HG03432 (cell line): ENCODE measurements at regions not wholly inside any gene's neighbourhood (a gene's known extent, or its start where the extent isn't known, plus 50 kb on each side); places are given as distances from the start of the nearest gene placed in this dataset.

ENCODE experiments used
- ATAC-seq: cut with Tn5 transposase; IDR thresholded peaks from one replicate; pipeline ENCODE4 v1.9.1; 2021; ENCODE audit warnings: mild to moderate bottlenecking, moderate library complexity; ENCODE audit not compliant: unreplicated experiment

DNA sequence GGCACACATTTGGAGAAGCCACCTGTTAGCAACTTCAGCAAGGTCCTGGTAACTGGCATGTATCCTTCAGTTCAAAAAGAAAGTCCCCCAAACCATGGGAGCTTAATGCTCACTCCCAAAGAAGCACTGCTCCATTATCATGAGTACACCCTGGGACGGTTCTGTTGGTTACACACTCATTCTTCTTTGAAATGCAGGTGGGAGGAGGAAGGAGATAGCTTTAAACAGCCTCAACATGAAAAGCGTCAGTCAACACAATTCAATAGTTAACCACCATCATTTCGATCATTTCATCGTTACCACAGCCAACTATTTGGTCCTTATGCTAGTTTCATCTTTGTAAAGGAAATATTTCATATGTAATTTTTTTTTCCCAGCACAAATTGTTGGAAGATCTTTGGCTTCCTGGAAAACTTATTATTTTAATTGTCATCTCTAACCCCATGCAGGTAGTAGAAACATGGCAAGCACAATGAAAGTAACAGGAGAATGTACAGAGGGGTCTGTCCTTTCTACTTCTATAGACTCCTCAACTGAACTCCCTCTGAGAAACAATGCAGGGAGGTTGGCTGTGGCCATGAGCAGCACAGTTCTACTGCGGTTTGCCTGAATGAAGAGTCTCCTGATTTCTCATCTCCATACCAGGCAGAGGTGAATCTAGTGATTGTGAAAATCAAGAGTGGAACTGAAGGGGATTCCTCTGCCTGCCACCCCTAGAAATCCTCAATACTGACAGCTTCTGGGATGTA is 196.4 kb upstream of the FOXN3 start:
- no peak for ATAC-seq

- no peak for ATAC-seq
Measured at GRCh38 chr14:89609500-89610100, 192.6 kb upstream of the FOXN3 start.

- no peak for ATAC-seq
Measured at GRCh38 chr14:89607453-89607852, 190.4 kb upstream of the FOXN3 start.

DNA sequence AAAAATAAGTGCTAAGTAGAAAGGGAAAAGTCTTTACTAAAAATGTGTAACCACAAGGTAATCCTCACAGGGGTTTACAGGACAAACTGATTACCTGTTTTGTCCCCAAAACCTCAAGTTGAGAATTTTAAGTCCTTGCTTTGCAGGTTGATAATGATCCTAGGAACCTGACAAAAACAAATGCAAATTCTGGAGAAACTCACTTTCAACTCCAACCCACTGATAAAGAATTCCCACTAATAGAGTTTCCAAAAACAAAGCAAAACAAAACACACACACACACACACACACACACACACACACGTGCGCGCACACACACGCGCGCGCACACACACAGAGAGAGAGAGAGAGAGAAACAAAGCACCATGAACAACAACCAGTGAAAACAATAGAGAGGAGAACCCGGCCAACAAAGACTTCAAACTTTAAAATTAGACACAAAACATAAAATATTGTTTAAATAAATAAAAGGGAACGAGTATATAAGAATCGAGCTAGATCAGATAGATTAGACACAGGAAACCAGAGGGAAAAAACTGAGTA is 187.0 kb upstream of the FOXN3 start:
- ATAC-seq: no peak

GRCh38 chr14:89600950-89601826 is 184.2 kb upstream of the FOXN3 start:
- ATAC-seq: no peak

- no peak for ATAC-seq
Measured at GRCh38 chr14:89600029-89600428, 183.0 kb upstream of the FOXN3 start.

DNA sequence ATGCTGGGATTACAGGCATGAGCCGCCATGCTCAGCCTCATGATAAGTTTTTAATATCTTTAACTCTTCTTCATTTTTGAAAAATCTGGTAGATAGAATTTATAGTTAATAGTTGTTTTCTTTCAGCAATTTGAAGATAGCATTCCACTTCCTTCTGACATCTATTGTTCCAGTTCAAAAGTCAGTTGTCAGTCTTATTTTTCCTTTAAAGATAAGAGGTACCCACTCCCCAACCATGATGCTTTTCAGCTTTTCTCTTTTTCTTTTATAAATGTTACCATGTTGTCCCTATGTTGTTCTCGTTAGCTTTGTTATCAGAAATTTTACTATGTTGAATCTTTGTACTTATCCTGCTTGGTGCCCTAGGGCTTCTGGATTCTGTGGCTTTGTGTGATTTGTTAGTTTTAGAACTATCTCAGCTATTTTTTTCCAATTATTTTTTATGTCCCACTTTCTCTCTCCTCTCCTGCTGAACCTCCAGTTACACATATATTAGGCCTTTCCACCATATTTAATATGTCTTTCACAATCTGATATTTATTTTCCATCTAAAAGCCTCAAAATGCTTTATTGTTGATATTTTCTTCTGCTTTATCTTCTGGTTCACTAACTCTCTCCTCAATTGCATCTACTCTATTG is 181.6 kb upstream of the FOXN3 start:
- ATAC-seq: no peak

DNA sequence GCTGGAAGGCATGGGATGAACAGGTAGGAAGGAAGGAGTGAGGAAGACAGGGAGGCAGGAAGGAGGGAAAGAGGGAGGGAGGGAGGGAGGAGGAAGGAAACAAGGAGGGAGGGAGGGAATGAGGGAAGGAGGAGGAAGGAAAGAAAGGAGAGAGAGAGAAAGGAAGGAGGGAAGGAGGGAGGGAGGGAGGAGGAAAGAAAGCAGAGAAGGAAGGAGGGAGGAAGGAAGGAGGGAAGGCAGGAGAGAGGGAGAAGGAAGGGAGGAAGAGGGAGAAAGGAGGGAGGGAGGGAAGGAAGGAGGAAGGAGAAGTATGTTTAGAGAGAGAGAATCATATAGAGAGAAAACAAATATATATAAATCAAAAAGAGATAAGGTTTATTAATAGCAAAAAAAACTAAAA is 175.9 kb upstream of the FOXN3 start:
- ATAC-seq: no peak

DNA sequence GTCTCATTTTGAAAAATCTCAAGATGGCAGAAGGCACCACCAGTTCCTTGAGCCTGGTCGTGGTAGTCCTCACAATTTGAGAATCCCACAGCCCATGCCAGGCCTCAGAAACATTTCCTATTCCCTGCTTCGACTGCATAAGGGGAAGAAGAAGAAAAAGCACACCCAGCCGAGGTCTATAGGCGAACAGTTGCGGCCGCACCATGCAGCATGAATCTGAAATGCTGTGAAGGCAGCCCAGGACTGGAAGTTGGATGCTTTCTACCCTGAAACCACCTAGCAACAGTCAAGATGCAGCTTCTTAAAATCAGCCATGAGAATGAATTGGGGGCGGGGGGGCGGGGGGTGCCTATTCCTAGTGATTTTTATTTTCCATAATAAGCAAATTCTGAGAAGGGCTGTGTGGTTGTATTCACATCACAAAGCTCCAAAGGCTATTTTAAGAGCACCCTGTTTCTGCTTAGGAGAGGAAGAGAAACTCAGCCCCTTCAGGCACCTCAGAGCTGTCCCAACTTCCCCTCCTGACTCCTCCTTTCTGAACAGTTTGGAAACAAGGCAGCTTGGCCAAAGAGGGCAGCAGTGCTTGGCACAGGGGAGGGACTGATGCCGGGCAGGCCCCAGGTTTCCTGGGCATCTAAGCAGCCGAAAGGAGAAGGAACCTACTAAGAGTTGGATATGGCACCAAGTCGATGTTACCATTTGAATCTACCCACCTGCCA is 172.5 kb upstream of the FOXN3 start:
- ATAC-seq: peak; percentile 79

DNA sequence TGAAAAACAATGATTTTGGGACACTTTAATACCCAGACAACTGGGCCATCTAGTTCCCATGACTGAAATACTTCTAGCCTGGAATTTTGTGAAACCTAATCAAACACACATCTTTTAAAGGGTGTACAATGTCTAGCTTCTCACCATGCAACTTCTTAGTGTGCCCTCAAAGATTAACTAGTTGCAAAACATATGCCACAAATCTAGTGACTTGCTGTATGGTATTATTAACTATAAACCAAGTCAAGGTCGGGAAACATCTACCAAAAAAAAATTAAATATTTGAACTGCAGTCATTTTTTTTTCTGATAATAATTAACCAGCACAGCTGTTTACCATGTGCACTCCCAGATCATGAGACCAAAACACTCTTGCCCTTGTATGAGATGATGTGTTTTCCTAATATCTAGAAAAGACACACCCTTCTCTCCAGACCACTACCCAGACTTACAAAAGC is 171.8 kb upstream of the FOXN3 start:
- ATAC-seq: peak; percentile 37

- no peak for ATAC-seq
Measured at GRCh38 chr14:89588016-89588415, 171.0 kb upstream of the FOXN3 start.

- ATAC-seq: no peak
Measured at GRCh38 chr14:89587136-89587420, 170.0 kb upstream of the FOXN3 start.

GRCh38 chr14:89586258-89587135 is 169.5 kb upstream of the FOXN3 start:
- ATAC-seq: no peak

DNA sequence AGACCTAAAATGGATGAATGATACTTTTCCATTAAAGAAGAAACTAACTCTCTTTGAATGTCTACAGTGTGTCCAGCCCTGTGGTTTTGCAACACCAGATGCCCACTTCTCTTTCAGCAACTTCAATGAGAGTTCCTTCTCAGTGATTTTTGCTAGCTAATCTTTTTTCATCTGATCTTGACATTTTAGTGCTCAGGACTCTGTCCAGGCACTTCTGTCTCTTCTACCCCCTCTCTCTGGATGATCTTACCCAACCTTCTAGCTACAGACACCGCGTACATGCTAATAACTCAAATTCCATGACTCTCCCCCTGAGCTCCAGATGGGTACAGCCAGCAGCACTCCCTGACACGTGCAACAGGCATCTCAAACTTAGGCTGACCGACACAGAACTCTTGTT is 161.1 kb upstream of the FOXN3 start:
- no peak for ATAC-seq

- no peak for ATAC-seq
Measured at GRCh38 chr14:89576960-89577359, 159.9 kb upstream of the FOXN3 start.

GRCh38 chr14:89576145-89576927 is 159.3 kb upstream of the FOXN3 start:
- ATAC-seq: no peak

GRCh38 chr14:89575386-89576061 is 158.5 kb upstream of the FOXN3 start:
- no peak for ATAC-seq

DNA sequence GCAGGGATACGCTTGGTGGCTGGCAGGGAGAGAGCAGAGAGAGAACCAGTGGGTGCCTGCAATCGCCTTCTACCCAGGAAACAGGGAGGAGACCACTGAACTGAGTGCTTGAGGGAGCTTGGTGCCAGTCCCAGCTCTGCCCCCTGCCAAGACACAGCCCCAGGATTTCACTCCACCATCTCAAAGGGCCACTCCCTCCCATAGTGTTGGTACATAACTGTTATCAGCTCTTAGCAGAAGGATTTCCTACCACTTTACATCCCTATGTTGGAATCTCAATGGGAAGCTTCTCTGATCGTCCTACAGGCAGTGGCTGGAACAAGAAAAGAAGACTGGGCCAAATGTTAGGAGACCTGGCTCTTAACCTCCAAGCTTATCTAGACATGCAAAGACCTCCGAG is 157.4 kb upstream of the FOXN3 start:
- no peak for ATAC-seq

- ATAC-seq: no peak
Measured at GRCh38 chr14:89573399-89573657, 156.3 kb upstream of the FOXN3 start.
